ENCODE measurements at regions not wholly inside any gene's neighbourhood (a gene's known extent, or its start where the extent isn't known, plus 50 kb on each side); places are given as distances from the start of the nearest gene placed in this dataset.

- TF ChIP-seq CTCF (IDR thresholded peaks at IDR 0.05), result no peak
- TF ChIP-seq POLR2A (IDR thresholded peaks at IDR 0.05), result no peak
- no peak for TF ChIP-seq POLR2AphosphoS5 (IDR thresholded peaks at IDR 0.05)
- no peak for TF ChIP-seq EP300 (IDR thresholded peaks at IDR 0.05; ENCODE audit: low read depth)
These were observed 78.7 kb downstream of the PRLHR start for GRCh38 chr10:118516716-118517115.
